Spinal cord (tissue), 9 donors: ENCODE measurements at regions not wholly inside any gene's neighbourhood (a gene's known extent, or its start where the extent isn't known, plus 50 kb on each side); places are given as distances from the start of the nearest gene placed in this dataset.

Experiments used
- DNase-seq, 6 donors: peaks; one replicate each; pipeline versions ENCODE4 v3.0.0 to v3.0.0-alpha.2; 2013 to 2015; ENCODE audit warnings: low spot score in 6 of 6, low read depth in 4 of 6
- H3K27ac ChIP-seq: one replicate; pipeline ENCODE4 v1.5.1; 2013; ENCODE audit warnings: low read depth, low read length, control low read depth
- H3K27me3 ChIP-seq: one replicate; pipeline ENCODE4 v1.6.1; 2013; ENCODE audit warnings: low read length; ENCODE audit not compliant: control insufficient read depth, insufficient read depth
- H3K36me3 ChIP-seq: one replicate; pipeline ENCODE4 v1.6.1; 2013; ENCODE audit warnings: low read length; ENCODE audit not compliant: control insufficient read depth, insufficient read depth
- H3K4me1 ChIP-seq: one replicate; pipeline ENCODE4 v1.6.1; 2013; ENCODE audit warnings: low read length; ENCODE audit not compliant: control insufficient read depth, insufficient read depth
- H3K4me3 ChIP-seq: one replicate; pipeline ENCODE4 v1.5.1; 2013; ENCODE audit warnings: low read depth, low read length, control low read depth
- H3K9me3 ChIP-seq: one replicate; pipeline ENCODE4 v1.6.1; 2013; ENCODE audit warnings: low read length; ENCODE audit not compliant: control insufficient read depth, insufficient read depth
- WGBS: methylation state at CpG from one replicate; pipeline ENCODE4 v1.1.5; 2013; ENCODE audit warnings: missing lambda C conversion rate; ENCODE audit not compliant: insufficient coverage; 5-methylcytosine and 5-hydroxymethylcytosine counted together
- donor health status: healthy.

DNA sequence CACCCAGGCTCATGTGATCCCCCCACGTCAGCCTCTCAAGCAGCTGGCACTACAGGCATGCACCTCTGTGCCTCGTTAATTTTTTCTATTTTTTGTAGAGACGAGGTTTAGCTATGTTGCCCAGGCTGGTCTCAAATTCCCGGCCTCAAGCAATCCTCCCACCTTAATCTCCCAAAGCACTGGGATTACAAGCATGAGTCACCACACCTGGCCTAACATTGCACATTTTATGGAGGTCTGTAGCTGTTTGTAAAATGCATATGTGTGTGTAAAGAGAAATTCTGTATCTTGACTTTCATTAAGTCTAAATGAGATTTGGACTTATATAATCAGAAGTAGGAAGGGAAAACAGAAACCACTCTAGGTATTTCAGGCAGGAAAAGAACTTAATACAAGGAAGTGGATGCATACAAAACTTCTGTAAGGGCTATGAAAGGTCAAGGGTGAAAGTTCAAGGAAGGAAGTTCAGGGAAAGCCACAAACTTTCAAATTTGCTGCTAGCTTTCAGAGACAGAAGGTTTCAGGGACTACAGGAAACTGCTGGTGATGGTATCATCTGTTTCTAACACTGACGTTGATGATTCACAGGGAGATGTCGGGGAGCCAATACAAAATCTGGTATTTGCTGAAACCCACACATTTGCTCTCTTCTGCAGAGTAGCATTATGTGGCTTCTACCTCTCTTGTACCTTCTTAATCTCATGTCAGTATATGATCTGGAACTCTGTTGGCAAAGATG lies 209.4 kb downstream of the PIK3R1 start:
- no peaks in the 10 kb centered on the region for H3K27me3 ChIP-seq
- no peak overlapping the region for H3K27ac ChIP-seq
- H3K4me1 ChIP-seq = no peaks in the 10 kb centered on the region
- no peak for DNase-seq
- no peaks in the 10 kb centered on the region for H3K36me3 ChIP-seq
- WGBS = 83% methylated on average over 2 of the region's 6 CpGs
- no peaks in the 10 kb centered on the region for H3K9me3 ChIP-seq
- no peak overlapping the region for H3K4me3 ChIP-seq

- H3K27me3 ChIP-seq = no peaks in the 10 kb centered on the region
- H3K4me1 ChIP-seq = no peaks in the 10 kb centered on the region
- 83% methylated on average over 1 of the region's 4 CpGs for WGBS
- no peak overlapping the region for H3K27ac ChIP-seq
- H3K4me3 ChIP-seq = no peak overlapping the region
- DNase-seq = no peak
- H3K9me3 ChIP-seq = no peaks in the 10 kb centered on the region
- no peaks in the 10 kb centered on the region for H3K36me3 ChIP-seq
These were observed 211.0 kb downstream of the PIK3R1 start for GRCh38 chr5:68426586-68426985.

- Histone ChIP-seq H3K36me3 (no peaks in the 10 kb centered on the region), H3K4me3 (no peak overlapping the region), H3K4me1 (no peaks in the 10 kb centered on the region), H3K9me3 (no peaks in the 10 kb centered on the region), H3K27ac (no peak overlapping the region), H3K27me3 (no peaks in the 10 kb centered on the region)
- DNase-seq = no peak
- 79% methylated on average over 9 of the region's 9 CpGs for WGBS
These were observed 212.8 kb downstream of the PIK3R1 start for GRCh38 chr5:68428231-68428811.

DNA sequence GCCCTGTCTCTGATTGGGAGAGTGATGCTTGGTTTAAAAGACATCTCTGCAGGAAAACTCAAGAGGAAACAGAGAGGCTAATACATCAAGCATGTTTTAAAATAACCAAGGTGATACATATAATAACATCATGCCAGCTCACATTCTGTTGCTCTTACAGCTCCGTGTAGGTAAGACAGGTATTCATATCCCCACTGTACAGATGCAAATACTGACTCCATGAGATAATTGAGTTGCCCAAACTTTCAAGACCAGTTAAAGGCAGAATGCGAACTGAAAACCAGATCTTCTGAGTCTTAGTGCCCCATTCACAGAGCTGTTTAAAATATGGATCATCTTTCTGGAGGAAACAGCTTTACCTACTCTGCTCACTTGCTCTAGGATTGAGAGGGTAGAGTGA lies 214.0 kb downstream of the PIK3R1 start:
- DNase-seq = no peak
- Histone ChIP-seq H3K27me3 (no peaks in the 10 kb centered on the region), H3K36me3 (no peaks in the 10 kb centered on the region), H3K4me1 (peaks cover 7% of the 10 kb centered on the region), H3K4me3 (no peak overlapping the region), H3K9me3 (no peaks in the 10 kb centered on the region), H3K27ac (no peak overlapping the region)
- WGBS = 80% methylated on average over 1 of the region's 2 CpGs

- no peak overlapping the region for H3K4me3 ChIP-seq
- no CpG with 5 or more reads among the region's 1 CpG for WGBS
- H3K36me3 ChIP-seq = no peaks in the 10 kb centered on the region
- H3K27me3 ChIP-seq = no peaks in the 10 kb centered on the region
- H3K4me1 ChIP-seq = peaks cover 7% of the 10 kb centered on the region
- DNase-seq = no peak
- no peak overlapping the region for H3K27ac ChIP-seq
- H3K9me3 ChIP-seq = no peaks in the 10 kb centered on the region
These were observed 214.7 kb downstream of the PIK3R1 start for GRCh38 chr5:68430279-68430678.

- Histone ChIP-seq H3K27ac (no peak overlapping the region), H3K4me3 (no peak overlapping the region), H3K4me1 (peaks cover 10% of the 10 kb centered on the region), H3K9me3 (no peaks in the 10 kb centered on the region), H3K36me3 (no peaks in the 10 kb centered on the region), H3K27me3 (no peaks in the 10 kb centered on the region)
- DNase-seq = no peak
- no CpG with 5 or more reads among the region's 1 CpG for WGBS
These were observed 215.6 kb downstream of the PIK3R1 start for GRCh38 chr5:68431186-68431585.

DNA sequence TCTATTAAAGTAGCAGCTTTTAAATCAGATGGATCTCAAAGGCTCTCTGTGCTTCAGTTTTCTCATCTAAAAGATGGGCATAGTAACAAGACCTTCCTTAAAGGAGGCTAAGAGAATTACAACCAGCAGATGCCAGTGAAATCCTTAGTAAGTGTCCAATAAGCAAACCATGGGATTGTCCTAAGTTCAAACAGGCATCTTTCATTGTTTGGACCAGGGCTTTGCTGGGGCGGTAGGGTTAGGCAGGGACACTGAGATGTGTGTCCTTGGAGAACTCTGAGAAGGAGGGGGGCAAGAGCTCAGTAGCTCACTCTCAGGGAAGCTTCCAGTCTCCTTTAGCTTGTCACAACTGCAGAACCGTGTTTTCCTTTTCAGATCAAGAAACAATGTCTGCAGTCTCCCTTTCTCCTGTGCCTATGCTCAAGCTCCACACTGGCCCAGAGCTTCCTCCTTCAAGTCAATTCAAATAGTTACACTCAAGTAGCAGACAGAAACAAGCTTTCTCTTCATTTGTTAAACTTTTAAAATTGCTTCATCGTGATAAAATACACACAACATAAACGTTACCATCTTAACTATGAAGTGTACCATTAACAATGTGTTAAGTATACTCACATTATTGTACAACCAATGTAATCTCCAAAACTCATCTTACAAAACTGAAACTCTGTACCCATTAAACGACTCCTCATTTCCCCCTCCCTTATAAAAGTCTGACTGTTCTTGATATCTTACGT lies 216.2 kb downstream of the PIK3R1 start:
- no peaks in the 10 kb centered on the region for H3K27me3 ChIP-seq
- peaks cover 10% of the 10 kb centered on the region for H3K4me1 ChIP-seq
- H3K4me3 ChIP-seq = no peak overlapping the region
- no peaks in the 10 kb centered on the region for H3K36me3 ChIP-seq
- no peak overlapping the region for H3K27ac ChIP-seq
- DNase-seq = no peak
- 53% methylated on average over 3 of the region's 6 CpGs for WGBS
- no peaks in the 10 kb centered on the region for H3K9me3 ChIP-seq

DNA sequence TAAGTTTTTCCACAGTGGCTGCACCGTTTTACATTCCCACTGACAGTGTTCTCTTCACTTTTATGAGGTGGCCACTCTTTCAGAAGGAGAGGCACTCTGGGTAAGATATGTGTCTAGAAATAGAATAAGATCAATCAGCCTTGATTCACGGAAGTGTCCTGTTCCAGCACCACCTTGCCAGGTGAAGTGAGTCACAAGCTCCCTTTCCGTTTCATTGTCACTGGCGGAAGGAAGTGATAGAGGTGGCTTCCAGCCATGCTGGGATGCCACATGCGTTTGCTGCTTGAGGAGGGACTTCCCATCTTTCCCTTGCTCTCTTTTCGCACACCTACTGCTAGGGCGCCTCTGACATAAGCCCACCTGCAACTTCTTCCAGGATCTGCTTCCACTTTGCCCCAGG lies 217.1 kb downstream of the PIK3R1 start:
- WGBS = 84% methylated on average over 5 of the region's 7 CpGs
- DNase-seq = no peak
- Histone ChIP-seq H3K4me1 (peaks cover 15% of the 10 kb centered on the region), H3K4me3 (no peak overlapping the region), H3K27ac (no peak overlapping the region), H3K27me3 (no peaks in the 10 kb centered on the region), H3K36me3 (no peaks in the 10 kb centered on the region), H3K9me3 (no peaks in the 10 kb centered on the region)

- H3K27me3 ChIP-seq = no peaks in the 10 kb centered on the region
- H3K9me3 ChIP-seq = no peaks in the 10 kb centered on the region
- DNase-seq = no peak
- no peaks in the 10 kb centered on the region for H3K36me3 ChIP-seq
- peaks cover 15% of the 10 kb centered on the region for H3K4me1 ChIP-seq
- 89% methylated on average over 3 of the region's 3 CpGs for WGBS
- H3K27ac ChIP-seq = no peak overlapping the region
- H3K4me3 ChIP-seq = no peak overlapping the region
These were observed 218.0 kb downstream of the PIK3R1 start for GRCh38 chr5:68433526-68433922.
